Endothelial cell (in vitro differentiated cells): ENCODE measurements at regions not wholly inside any gene's neighbourhood (a gene's known extent, or its start where the extent isn't known, plus 50 kb on each side); places are given as distances from the start of the nearest gene placed in this dataset.

Experiments
- DNase-seq: peaks from one replicate; pipeline ENCODE4 v3.0.0; 2021; ENCODE audit warnings: low spot score
- H3K27ac Mint-ChIP-seq: one replicate; pipeline ENCODE4 v1.8.0; 2021; ENCODE audit warnings: mixed read lengths, inconsistent platforms; ENCODE audit not compliant: unreplicated experiment
- H3K27me3 Mint-ChIP-seq: one replicate; pipeline ENCODE4 v1.8.0; 2021; ENCODE audit warnings: mild to moderate bottlenecking, moderate library complexity, mixed read lengths, inconsistent platforms; ENCODE audit not compliant: unreplicated experiment
- H3K36me3 Mint-ChIP-seq: one replicate; pipeline ENCODE4 v1.8.0; 2021; ENCODE audit warnings: mild to moderate bottlenecking, low read depth, mixed read lengths, inconsistent platforms; ENCODE audit not compliant: unreplicated experiment
- H3K4me1 Mint-ChIP-seq: one replicate; pipeline ENCODE4 v1.8.0; 2021; ENCODE audit warnings: mild to moderate bottlenecking, mixed read lengths, inconsistent platforms; ENCODE audit not compliant: unreplicated experiment
- H3K4me3 Mint-ChIP-seq: one replicate; pipeline ENCODE4 v1.8.0; 2021; ENCODE audit warnings: mild to moderate bottlenecking, mixed read lengths, inconsistent platforms; ENCODE audit not compliant: unreplicated experiment
- H3K9me3 Mint-ChIP-seq: one replicate; pipeline ENCODE4 v1.8.0; 2021; ENCODE audit warnings: mixed read lengths, inconsistent platforms; ENCODE audit not compliant: unreplicated experiment
- TF ChIP-seq, protein P1 (sequence below): fragments of 200-600 bp; sonication (generic); IDR thresholded peaks from one replicate; pipeline ENCODE4 v1.5.0; 2021; ENCODE audit warnings: antibody characterized with exemption; ENCODE audit not compliant: unreplicated experiment

DNA sequence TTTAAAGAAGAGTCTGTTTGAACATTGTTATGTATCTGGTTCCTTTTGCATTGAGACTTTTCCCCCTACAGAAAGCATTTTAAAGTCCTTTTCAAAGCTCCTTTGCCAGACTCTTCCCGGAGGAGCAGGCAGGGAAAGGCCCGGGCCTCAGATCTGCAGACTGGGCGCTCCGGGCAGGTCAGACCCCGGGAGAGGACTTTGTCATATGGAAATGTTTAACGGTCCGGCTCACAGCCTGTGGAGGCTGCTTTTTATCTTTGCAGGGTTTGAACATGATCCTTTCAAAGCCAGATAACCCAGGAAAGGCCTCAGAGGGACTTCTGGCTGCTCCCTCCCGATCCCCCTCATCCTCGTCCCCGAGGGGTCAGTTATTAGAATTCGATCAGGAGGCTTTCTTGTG, 82.1 kb upstream of the IRX2 start:
- no peaks in the 10 kb centered on the region for H3K36me3 Mint-ChIP-seq
- H3K4me1 Mint-ChIP-seq, result no peaks in the 10 kb centered on the region
- no peak overlapping the region for H3K4me3 Mint-ChIP-seq
- DNase-seq, result no peak
- peaks cover 6% of the 10 kb centered on the region for H3K27me3 Mint-ChIP-seq
- no peaks in the 10 kb centered on the region for H3K9me3 Mint-ChIP-seq
- TF ChIP-seq, protein P1, sequence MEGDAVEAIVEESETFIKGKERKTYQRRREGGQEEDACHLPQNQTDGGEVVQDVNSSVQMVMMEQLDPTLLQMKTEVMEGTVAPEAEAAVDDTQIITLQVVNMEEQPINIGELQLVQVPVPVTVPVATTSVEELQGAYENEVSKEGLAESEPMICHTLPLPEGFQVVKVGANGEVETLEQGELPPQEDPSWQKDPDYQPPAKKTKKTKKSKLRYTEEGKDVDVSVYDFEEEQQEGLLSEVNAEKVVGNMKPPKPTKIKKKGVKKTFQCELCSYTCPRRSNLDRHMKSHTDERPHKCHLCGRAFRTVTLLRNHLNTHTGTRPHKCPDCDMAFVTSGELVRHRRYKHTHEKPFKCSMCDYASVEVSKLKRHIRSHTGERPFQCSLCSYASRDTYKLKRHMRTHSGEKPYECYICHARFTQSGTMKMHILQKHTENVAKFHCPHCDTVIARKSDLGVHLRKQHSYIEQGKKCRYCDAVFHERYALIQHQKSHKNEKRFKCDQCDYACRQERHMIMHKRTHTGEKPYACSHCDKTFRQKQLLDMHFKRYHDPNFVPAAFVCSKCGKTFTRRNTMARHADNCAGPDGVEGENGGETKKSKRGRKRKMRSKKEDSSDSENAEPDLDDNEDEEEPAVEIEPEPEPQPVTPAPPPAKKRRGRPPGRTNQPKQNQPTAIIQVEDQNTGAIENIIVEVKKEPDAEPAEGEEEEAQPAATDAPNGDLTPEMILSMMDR, result no peak
- H3K27ac Mint-ChIP-seq, result no peak overlapping the region

DNA sequence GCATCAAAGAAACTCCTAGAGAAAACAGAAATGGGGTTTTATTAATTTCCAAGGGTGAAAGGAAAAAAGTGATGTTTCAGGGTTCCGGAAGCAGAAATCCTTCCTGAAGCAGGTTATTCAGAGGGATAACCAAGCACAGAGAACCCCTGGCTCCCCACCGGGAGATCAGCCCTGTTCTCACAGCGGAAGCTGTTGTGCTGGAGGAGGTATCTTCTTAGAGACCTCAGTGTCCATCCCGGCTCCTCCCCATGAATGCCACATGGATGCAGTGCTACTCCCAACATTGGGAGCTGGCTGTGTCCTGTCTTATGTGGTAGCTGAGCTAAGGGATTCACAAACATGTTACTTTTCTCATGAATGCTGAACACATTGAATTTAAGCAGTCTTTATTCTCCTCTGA, 80.9 kb upstream of the IRX2 start:
- no peak overlapping the region for H3K4me3 Mint-ChIP-seq
- TF ChIP-seq, protein P1, result no peak
- no peaks in the 10 kb centered on the region for H3K4me1 Mint-ChIP-seq
- no peaks in the 10 kb centered on the region for H3K36me3 Mint-ChIP-seq
- DNase-seq, result no peak
- H3K9me3 Mint-ChIP-seq, result no peaks in the 10 kb centered on the region
- H3K27ac Mint-ChIP-seq, result no peak overlapping the region
- H3K27me3 Mint-ChIP-seq, result peaks cover 7% of the 10 kb centered on the region

DNA sequence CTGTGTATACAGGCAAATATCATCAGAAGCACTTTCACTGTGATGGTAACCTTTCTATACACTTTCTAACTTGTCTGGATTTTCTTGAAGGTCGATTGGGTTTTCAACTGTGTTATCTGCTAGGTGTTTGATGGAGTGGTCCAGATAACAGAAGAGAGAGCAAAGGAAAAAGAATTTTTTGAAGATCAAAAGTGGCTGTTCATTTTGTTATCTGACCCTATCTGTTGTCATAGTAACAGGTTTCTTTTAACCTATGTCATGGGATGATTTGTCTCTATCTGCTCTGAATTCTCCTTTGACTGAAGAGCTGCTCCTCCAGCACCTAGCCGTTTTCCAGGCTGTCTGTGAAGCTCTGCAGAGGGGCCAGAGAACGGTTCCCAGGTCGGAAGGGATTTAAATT, 77.8 kb upstream of the IRX2 start:
- Mint-ChIP-seq H3K4me3 (no peak overlapping the region), H3K4me1 (no peaks in the 10 kb centered on the region), H3K9me3 (peaks cover 10% of the 10 kb centered on the region), H3K36me3 (no peaks in the 10 kb centered on the region), H3K27ac (no peak overlapping the region), H3K27me3 (peaks cover 1% of the 10 kb centered on the region)
- no peak for DNase-seq
- TF ChIP-seq, protein P1, result no peak

DNA sequence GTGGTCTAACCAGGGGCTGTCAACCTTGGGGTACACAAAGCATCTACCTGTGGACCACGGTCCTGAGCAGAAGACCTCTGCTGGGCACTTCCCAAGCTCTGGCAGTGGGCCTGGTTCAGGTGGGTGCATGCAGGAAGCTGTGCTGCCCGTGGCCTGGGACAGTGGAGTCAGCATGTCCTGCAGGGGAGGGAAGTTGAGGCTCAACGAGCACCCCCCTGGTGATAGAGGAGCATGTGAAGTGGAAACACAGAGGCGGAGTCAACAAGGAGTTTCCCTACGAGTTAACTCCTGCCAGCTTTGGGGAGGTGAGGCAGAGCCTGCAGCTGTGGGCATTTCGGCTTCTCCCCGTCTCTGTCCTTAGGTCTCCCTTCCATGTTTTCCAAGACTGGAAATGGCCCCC, 67.5 kb upstream of the IRX2 start:
- Mint-ChIP-seq H3K27me3 (no peaks in the 10 kb centered on the region), H3K4me1 (no peaks in the 10 kb centered on the region), H3K27ac (no peak overlapping the region), H3K4me3 (no peak overlapping the region), H3K9me3 (peaks cover 7% of the 10 kb centered on the region), H3K36me3 (no peaks in the 10 kb centered on the region)
- DNase-seq, result no peak
- TF ChIP-seq, protein P1, result no peak

DNA sequence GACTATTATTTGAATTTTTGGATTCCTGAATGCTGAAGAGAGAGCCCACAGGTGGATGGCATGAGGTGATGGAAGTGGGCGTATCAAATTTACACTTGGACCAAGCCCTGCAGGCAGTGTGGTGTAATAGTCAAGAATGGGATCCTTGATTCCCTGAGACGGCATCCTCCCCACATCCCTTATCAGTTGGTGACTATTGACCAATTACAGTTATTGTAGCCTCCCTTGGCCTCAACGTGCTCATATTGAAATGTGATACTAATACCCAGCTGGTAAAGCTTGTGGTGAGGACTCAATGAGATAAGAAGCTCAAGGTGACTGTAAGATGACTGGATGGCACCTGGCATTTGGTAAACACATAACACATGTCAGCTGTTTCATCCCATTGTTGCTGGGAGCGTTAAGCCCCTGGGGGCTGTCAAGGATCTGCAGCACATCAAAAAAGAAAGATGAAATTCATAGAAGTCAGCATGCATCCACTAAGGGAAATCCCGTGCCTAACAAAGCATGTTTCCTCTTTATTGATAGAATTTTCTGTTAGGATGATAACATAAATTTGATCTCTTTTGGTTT, 65.6 kb upstream of the IRX2 start:
- Mint-ChIP-seq H3K4me1 (no peaks in the 10 kb centered on the region), H3K9me3 (peaks cover 3% of the 10 kb centered on the region), H3K27ac (no peak overlapping the region), H3K36me3 (no peaks in the 10 kb centered on the region), H3K4me3 (no peak overlapping the region), H3K27me3 (no peaks in the 10 kb centered on the region)
- DNase-seq, result no peak
- TF ChIP-seq, protein P1, result no peak
